DND-41 (cell line): ENCODE measurements at regions not wholly inside any gene's neighbourhood (a gene's known extent, or its start where the extent isn't known, plus 50 kb on each side); places are given as distances from the start of the nearest gene placed in this dataset.

Source experiments
- ATAC-seq: fragments of 200-7000 bp; cut with Tn5 transposase; 3 replicates; pipeline ENCODE4 v1.9.1; 2021; ENCODE audit warnings: low read depth; ENCODE audit not compliant: insufficient read depth
- DNase-seq: peaks from one replicate; pipeline ENCODE4 v3.0.0-alpha.2; 2020
- H2AFZ ChIP-seq: 2 replicates; pipeline ENCODE4 v1.6.0; 2012; ENCODE audit warnings: low read depth, low read length
- H3K27ac ChIP-seq: 2 replicates; pipeline ENCODE4 v1.5.1; 2012; ENCODE audit warnings: low read length, inconsistent platforms
- H3K27me3 ChIP-seq: fragments of 200-600 bp; sonication (generic); 2 replicates; pipeline ENCODE4 v1.6.0; 2012; ENCODE audit warnings: low read length, mild to moderate bottlenecking, inconsistent platforms; ENCODE audit not compliant: insufficient read depth, poor library complexity
- H3K36me3 ChIP-seq: 2 replicates; pipeline ENCODE4 v1.5.1; 2012; ENCODE audit warnings: low read length, inconsistent platforms; ENCODE audit not compliant: insufficient read depth
- H3K4me1 ChIP-seq: 2 replicates; pipeline ENCODE4 v1.5.1; 2012; ENCODE audit warnings: mild to moderate bottlenecking, low read length; ENCODE audit not compliant: insufficient read depth
- H3K4me2 ChIP-seq: 2 replicates; pipeline ENCODE4 v1.6.0; 2012; ENCODE audit warnings: mild to moderate bottlenecking, moderate library complexity, low read length, inconsistent platforms; ENCODE audit not compliant: insufficient read depth
- H3K4me3 ChIP-seq, 2 experiments: fragments of 200-600 bp in 1 of 2; shearing (Covaris generic) in 1 of 2; 2 replicates each; pipeline ENCODE4 v1.5.1; 2012 to 2016; ENCODE audit warnings: inconsistent platforms in 2 of 2, low read length in 2 of 2, mild to moderate bottlenecking in 2 of 2, low read depth in 1 of 2, moderate library complexity in 1 of 2
- H3K79me2 ChIP-seq: 2 replicates; pipeline ENCODE4 v1.6.0; 2012; ENCODE audit warnings: low read length, inconsistent platforms; ENCODE audit not compliant: insufficient read depth
- H3K9ac ChIP-seq: 2 replicates; pipeline ENCODE4 v1.6.0; 2012; ENCODE audit warnings: low read depth, mild to moderate bottlenecking, inconsistent platforms, low read length, moderate library complexity
- H3K9me3 ChIP-seq: 2 replicates; pipeline ENCODE4 v1.5.1; 2012; ENCODE audit warnings: low read length, moderate library complexity, mild to moderate bottlenecking, inconsistent platforms; ENCODE audit not compliant: insufficient read depth, severe bottlenecking
- H4K20me1 ChIP-seq: 2 replicates; pipeline ENCODE4 v1.6.0; 2012; ENCODE audit warnings: low read length; ENCODE audit not compliant: insufficient read depth
- CTCF ChIP-seq: IDR thresholded peaks from 2 replicates; pipeline ENCODE4 v1.5.1; 2012; ENCODE audit warnings: borderline replicate concordance, low read length, moderate library complexity, mild to moderate bottlenecking; ENCODE audit not compliant: poor library complexity, severe bottlenecking; ENCODE audit errors: extremely low read depth
- EZH2 ChIP-seq: IDR thresholded peaks from 3 replicates; pipeline ENCODE4 v1.6.1; 2012; ENCODE audit warnings: borderline replicate concordance, low read depth, mild to moderate bottlenecking, moderate library complexity, low read length, inconsistent platforms; ENCODE audit not compliant: severe bottlenecking

- Histone ChIP-seq H3K36me3 (no peaks in the 10 kb centered on the region), H4K20me1 (no peaks in the 10 kb centered on the region), H3K27me3 (no peaks in the 10 kb centered on the region), H3K4me3 (no peak overlapping the region), H3K9ac (no peak overlapping the region), H3K9me3 (no peaks in the 10 kb centered on the region), H2AFZ (no peak overlapping the region), H3K4me2 (no peak overlapping the region), H3K79me2 (no peaks in the 10 kb centered on the region), H3K4me1 (no peaks in the 10 kb centered on the region), H3K27ac (no peak overlapping the region)
- TF ChIP-seq EZH2 (no peak), CTCF (peak; percentile 32)
- DNase-seq (no peak), ATAC-seq (no peak)
These were observed 678.6 kb upstream of the CITED2 start for GRCh38 chr6:140052736-140053729.

GRCh38 chr6:140051521-140052512 lies 677.4 kb upstream of the CITED2 start:
- TF ChIP-seq CTCF (no peak), EZH2 (no peak)
- H3K9ac ChIP-seq = no peak overlapping the region

GRCh38 chr6:140050101-140050995 lies 675.9 kb upstream of the CITED2 start:
- Histone ChIP-seq H3K4me1 (no peaks in the 10 kb centered on the region), H3K4me3 (no peak overlapping the region), H3K9ac (no peak overlapping the region), H3K27ac (no peak overlapping the region), H3K4me2 (no peak overlapping the region), H3K27me3 (no peaks in the 10 kb centered on the region), H2AFZ (no peak overlapping the region), H4K20me1 (no peaks in the 10 kb centered on the region), H3K36me3 (no peaks in the 10 kb centered on the region), H3K79me2 (no peaks in the 10 kb centered on the region), H3K9me3 (no peaks in the 10 kb centered on the region)
- ATAC-seq (no peak), DNase-seq (no peak)
- TF ChIP-seq EZH2 (no peak), CTCF (no peak)

More at GRCh38 chr6:140051521-140052512, 677.4 kb upstream of the CITED2 start:
- Histone ChIP-seq H3K9me3 (no peaks in the 10 kb centered on the region), H4K20me1 (no peaks in the 10 kb centered on the region), H3K27me3 (no peaks in the 10 kb centered on the region), H2AFZ (no peak overlapping the region), H3K4me3 (no peak overlapping the region), H3K36me3 (no peaks in the 10 kb centered on the region), H3K4me1 (no peaks in the 10 kb centered on the region), H3K27ac (no peak overlapping the region), H3K4me2 (no peak overlapping the region), H3K79me2 (no peaks in the 10 kb centered on the region)
- no peak for ATAC-seq
- DNase-seq = no peak
